Right hindlimb (tissue), 1 donor: ENCODE measurements at regions not wholly inside any gene's neighbourhood (a gene's known extent, or its start where the extent isn't known, plus 50 kb on each side); places are given as distances from the start of the nearest gene placed in this dataset.

Experiments
- DNase-seq: peaks from one replicate; pipeline ENCODE4 v3.0.0-alpha.2; 2018

GRCh38 chr7:84614821-84615501 lies 420.4 kb upstream of the SEMA3A start:
- DNase-seq: no peak

- no peak for DNase-seq
Measured at GRCh38 chr7:84612981-84613681, 418.5 kb upstream of the SEMA3A start.

GRCh38 chr7:84611391-84611790 lies 416.8 kb upstream of the SEMA3A start:
- DNase-seq: no peak

GRCh38 chr7:84610390-84610789 lies 415.8 kb upstream of the SEMA3A start:
- DNase-seq: no peak

GRCh38 chr7:84605301-84605700 lies 410.7 kb upstream of the SEMA3A start:
- DNase-seq: no peak

GRCh38 chr7:84603545-84603944 lies 409.0 kb upstream of the SEMA3A start:
- DNase-seq: no peak

GRCh38 chr7:84595026-84595425 lies 400.4 kb upstream of the SEMA3A start:
- DNase-seq: no peak

GRCh38 chr7:84591897-84592296 lies 397.3 kb upstream of the SEMA3A start:
- DNase-seq: no peak

- no peak for DNase-seq
Measured at GRCh38 chr7:84589012-84589411, 394.4 kb upstream of the SEMA3A start.

- DNase-seq: no peak
Measured at GRCh38 chr7:84583331-84583730, 388.7 kb upstream of the SEMA3A start.

GRCh38 chr7:84582747-84583146 lies 388.2 kb upstream of the SEMA3A start:
- no peak for DNase-seq

- DNase-seq: no peak
Measured at GRCh38 chr7:84578825-84579224, 384.2 kb upstream of the SEMA3A start.

- no peak for DNase-seq
Measured at GRCh38 chr7:84568781-84569180, 374.2 kb upstream of the SEMA3A start.

GRCh38 chr7:84565345-84566074 lies 370.9 kb upstream of the SEMA3A start:
- DNase-seq: no peak

GRCh38 chr7:84553711-84554110 lies 359.1 kb upstream of the SEMA3A start:
- DNase-seq: no peak

- no peak for DNase-seq
Measured at GRCh38 chr7:84549409-84549808, 354.8 kb upstream of the SEMA3A start.

- DNase-seq: no peak
Measured at GRCh38 chr7:84548366-84549365, 354.1 kb upstream of the SEMA3A start.

- DNase-seq: no peak
Measured at GRCh38 chr7:84547331-84547730, 352.7 kb upstream of the SEMA3A start.

GRCh38 chr7:84546403-84546802 lies 351.8 kb upstream of the SEMA3A start:
- DNase-seq: no peak

GRCh38 chr7:84538268-84538667 lies 343.7 kb upstream of the SEMA3A start:
- no peak for DNase-seq

GRCh38 chr7:84536271-84536870 lies 341.8 kb upstream of the SEMA3A start:
- DNase-seq: no peak

GRCh38 chr7:84535580-84536270 lies 341.1 kb upstream of the SEMA3A start:
- DNase-seq: no peak
